HG03280 (cell line): ENCODE measurements at regions not wholly inside any gene's neighbourhood (a gene's known extent, or its start where the extent isn't known, plus 50 kb on each side); places are given as distances from the start of the nearest gene placed in this dataset.
"Not testable (repeated sequence)": the region's sequence is repeated elsewhere in the genome, so short reads cannot be mapped to it uniquely, and the experiment has no call there.

Experiments
- ATAC-seq: cut with Tn5 transposase; IDR thresholded peaks from one replicate; pipeline ENCODE4 v1.9.1; 2021; ENCODE audit warnings: mild to moderate bottlenecking, moderate library complexity; ENCODE audit not compliant: unreplicated experiment

- ATAC-seq, result no peak
Measured at GRCh38 chr20:4476903-4477500, 209.3 kb upstream of the PRNP start.

GRCh38 chr20:4472906-4473305 is 213.3 kb upstream of the PRNP start:
- ATAC-seq, result no peak

- ATAC-seq, result no peak
Measured at GRCh38 chr20:4471221-4471620, 215.0 kb upstream of the PRNP start.

- no peak for ATAC-seq
Measured at GRCh38 chr20:4470375-4470774, 215.9 kb upstream of the PRNP start.

- ATAC-seq, result no peak
Measured at GRCh38 chr20:4469910-4470309, 216.3 kb upstream of the PRNP start.

GRCh38 chr20:4468114-4468513 is 218.1 kb upstream of the PRNP start:
- ATAC-seq, result no peak

GRCh38 chr20:4465855-4466545 is 216.9 kb upstream of the ADRA1D start:
- ATAC-seq, result no peak

DNA sequence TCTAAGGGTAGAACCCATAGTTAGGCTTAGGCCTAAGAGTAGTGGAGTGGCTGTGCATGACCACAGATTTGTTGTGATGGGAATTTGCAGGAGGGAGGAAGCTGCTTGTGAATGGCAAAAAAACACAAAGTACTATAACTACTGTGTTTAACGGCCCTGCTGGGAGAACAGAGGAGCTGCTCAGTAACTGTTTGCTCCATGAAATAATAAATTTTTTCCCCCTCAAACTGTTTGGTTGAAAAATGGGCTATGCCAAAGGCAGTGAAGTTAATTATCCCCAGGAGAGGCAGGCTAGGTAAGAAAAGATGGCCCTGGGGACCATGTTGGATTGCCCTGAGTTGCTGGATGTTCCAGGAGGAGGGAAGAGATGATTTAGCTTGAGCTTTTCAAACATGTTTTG is 216.1 kb upstream of the ADRA1D start:
- no peak for ATAC-seq

- ATAC-seq, result not testable (repeated sequence)
Measured at GRCh38 chr20:4462801-4463200, 213.7 kb upstream of the ADRA1D start.

- no peak for ATAC-seq
Measured at GRCh38 chr20:4459081-4459480, 210.0 kb upstream of the ADRA1D start.

- ATAC-seq, result no peak
Measured at GRCh38 chr20:4457566-4458543, 208.8 kb upstream of the ADRA1D start.

- no peak for ATAC-seq
Measured at GRCh38 chr20:4455996-4456395, 206.9 kb upstream of the ADRA1D start.

DNA sequence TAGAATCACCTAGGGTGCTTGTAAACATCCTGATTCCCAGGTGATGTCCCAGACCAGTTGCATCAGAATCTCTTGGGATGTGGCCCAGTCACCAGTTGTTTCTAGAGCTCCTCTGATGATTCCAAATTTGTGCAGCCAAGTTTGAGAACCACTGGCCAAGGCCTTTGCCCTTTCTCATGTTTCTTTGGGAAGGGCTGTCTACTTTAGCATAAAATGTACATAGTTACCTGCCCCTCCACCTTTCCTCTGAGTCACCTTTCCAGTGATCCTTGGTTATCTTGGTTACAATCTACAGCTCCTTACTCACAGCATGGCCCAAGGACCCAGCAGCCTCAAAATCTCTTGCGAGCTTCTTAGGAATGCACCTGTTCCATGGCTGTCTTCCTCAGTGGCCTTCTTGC is 206.2 kb upstream of the ADRA1D start:
- ATAC-seq, result no peak

- no peak for ATAC-seq
Measured at GRCh38 chr20:4454111-4454510, 205.0 kb upstream of the ADRA1D start.

DNA sequence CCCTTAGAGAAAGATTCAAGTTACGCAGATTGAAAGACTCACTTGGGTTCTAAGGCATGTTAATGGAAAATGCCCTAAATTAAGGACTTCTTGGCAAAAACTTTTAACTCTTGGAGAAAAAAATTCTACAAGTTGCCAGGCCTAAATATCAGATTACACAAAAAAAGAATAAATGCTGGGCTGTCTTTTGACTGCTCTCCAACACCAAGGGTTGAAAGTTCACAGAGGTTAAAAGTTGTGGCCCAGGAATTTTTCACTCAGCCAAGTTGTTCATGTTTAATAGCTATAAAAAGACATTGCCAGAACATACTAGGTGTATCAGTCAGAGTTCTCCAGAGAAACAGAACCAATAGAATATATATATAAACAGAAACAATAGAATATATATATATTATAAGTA is 204.3 kb upstream of the ADRA1D start:
- no peak for ATAC-seq

GRCh38 chr20:4451487-4452081 is 202.5 kb upstream of the ADRA1D start:
- no peak for ATAC-seq

- ATAC-seq, result no peak
Measured at GRCh38 chr20:4449957-4450715, 201.0 kb upstream of the ADRA1D start.

- ATAC-seq, result no peak
Measured at GRCh38 chr20:4445784-4446183, 196.7 kb upstream of the ADRA1D start.

DNA sequence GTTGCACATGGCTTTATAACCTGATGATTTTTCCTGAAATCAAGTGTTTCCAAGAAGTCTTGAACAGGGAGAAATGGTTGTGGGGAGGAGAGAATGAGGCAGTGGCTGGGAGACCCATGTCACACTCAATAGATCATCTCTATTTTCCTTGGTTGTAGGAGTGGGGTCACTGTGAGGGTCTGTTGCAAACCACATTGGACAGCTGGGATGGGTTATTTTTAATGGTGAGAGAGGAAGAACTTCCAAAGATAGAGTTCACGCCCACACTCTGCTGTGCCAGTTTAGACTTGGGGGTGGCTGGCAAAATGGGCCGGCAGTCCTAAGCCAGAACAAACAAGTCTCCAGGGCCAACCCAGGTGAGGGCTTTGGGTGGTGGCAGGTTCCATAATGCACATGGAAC is 196.2 kb upstream of the ADRA1D start:
- ATAC-seq, result no peak

DNA sequence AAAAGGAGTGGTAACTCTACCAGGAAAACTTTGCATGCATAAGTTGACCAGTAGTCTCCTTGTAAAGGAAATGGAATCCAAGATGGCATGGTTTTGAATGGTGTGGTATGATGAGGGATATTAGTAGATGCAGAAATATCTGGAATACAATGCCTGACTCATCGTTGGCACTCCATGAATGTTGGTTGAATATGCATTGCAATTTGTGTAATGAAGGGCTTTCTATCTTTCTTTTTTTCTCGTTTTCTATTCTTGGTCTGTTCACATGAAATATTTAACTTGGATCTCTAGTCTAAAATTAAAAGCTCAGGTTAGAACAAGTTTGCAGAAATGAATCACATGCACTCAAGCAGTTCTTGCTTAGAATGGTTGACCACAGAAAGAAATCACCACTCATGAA is 195.3 kb upstream of the ADRA1D start:
- ATAC-seq, result no peak

GRCh38 chr20:4443016-4443415 is 193.9 kb upstream of the ADRA1D start:
- no peak for ATAC-seq
